ENCODE measurements at regions not wholly inside any gene's neighbourhood (a gene's known extent, or its start where the extent isn't known, plus 50 kb on each side); places are given as distances from the start of the nearest gene placed in this dataset.
"Not testable (repeated sequence)": the region's sequence is repeated elsewhere in the genome, so short reads cannot be mapped to it uniquely, and the experiment has no call there.

DNA sequence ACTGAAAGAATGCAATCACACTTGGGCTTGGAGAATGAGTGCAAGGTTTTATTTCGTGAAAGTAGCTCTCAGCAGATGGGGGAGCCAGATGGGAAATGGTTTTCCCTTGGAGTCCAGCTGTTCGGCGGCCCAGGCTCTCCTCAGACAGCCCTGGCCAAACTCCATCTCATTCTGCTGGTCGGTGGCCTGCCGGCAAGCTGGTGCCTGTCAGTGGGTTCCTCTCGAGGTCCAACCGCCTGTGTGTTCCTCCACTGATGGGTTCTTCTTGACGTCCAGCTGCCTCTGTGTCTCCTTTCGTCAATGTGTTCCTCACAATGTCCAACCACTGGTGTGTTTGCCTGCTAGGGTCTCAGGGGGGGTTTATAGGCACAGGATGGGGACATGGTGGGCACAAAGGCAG, 80.3 kb downstream of the POU3F4 start:
- no peak for DNase-seq

DNA sequence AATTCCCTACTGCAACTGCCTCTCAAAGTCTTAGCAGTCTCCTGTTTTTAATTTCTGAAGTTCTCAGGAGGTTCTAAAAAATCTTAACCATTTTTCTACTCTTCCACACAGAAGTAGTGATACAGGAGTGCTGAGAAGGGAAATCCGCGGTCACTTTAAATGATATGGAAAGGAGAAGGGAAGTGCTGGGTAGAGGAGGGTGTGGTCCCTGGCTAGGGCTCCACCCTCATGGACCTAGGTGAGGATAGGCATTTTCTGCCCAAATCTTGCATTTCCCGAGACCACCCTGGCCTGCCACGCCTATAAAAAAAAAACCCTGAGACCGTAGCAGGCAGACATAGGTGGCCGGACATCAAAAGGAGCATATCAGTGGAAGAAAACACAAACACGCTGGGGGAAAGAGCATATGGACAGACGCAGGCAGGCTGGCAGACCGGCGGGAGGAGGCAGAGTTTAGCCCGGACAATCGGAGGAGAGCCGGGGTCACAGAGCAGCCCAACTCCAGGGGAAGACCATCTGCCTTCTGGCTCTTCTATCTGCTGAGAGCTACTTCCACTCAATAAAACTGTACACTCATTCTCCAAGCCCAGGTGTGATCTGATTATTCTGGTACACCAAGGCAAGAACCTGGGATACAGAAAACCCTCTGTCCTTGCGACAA, 85.7 kb downstream of the POU3F4 start:
- no peak for DNase-seq

DNA sequence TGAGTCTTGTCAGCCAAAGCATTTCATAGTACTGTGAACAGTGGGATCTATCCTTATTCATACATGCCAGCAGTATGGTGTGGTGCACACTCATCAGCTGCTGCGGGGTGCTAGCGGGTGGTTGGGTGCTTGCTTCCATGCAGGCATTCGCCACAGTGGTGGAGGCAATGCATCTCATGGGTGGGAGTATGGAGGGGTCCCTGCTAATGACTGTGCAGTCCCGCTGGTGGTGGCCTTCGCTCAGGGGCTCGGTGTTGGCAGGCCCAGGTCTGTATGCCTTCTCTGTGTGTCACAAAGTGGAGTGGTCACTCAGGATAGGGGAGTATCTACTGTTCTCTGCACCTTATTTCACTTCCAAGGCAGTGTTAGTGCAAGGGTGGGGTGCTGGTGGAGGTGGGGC, 122.6 kb downstream of the POU3F4 start:
- DNase-seq = no peak

DNA sequence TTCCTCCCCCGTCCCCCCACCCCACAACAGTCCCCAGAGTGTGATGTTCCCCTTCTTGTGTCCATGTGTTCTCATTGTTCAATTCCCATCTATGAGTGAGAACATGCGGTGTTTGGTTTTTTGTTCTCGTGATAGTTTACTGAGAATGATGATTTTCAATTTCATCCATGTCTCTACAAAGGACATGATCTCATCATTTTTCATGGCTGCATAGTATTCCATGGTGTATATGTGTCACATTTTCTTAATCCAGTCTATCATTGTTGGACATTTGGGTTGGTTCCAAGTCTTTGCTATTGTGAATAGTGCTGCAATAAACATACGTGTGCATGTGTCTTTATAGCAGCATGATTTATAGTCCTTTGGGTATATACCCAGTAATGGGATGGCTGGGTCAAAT, 141.6 kb downstream of the POU3F4 start:
- not testable (repeated sequence) for DNase-seq

DNA sequence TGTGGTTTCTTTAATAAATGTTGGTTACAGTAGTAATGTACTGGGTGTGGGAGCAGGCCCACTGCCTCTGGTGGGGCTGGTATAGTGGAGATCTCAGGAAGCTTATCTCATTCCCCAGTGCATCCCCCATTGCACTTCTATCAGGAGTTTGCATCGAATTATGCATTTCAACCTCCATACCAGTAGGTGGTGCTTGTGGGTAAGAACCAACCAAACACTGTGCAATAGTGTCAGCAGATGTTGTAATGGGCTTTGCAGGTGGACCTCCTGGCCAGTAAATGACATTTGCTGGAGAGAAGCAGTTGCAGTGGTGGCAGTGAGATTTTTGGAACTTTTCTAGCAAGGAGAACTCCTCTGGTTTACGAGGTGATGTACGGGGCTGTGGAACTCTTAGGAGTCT, 150.6 kb downstream of the POU3F4 start:
- peak; percentile 1 for DNase-seq
